Endothelial cell of umbilical vein (primary cell): ENCODE measurements at regions not wholly inside any gene's neighbourhood (a gene's known extent, or its start where the extent isn't known, plus 50 kb on each side); places are given as distances from the start of the nearest gene placed in this dataset.

Experiments used
- CTCF ChIP-seq, 2 donors: IDR thresholded peaks; 1 replicate in 1 of 2; 2 replicates in 1 of 2; pipeline ENCODE4 v1.5.1; 2011; ENCODE audit warnings: low read length in 2 of 2, mild to moderate bottlenecking in 2 of 2, moderate library complexity in 2 of 2, control low read depth in 1 of 2, inconsistent platforms in 1 of 2, low read depth in 1 of 2; ENCODE audit not compliant: insufficient read depth in 1 of 2; ENCODE audit errors: extremely low read depth in 1 of 2
- EZH2 ChIP-seq: IDR thresholded peaks from 2 replicates; pipeline ENCODE4 v1.6.1; 2012; ENCODE audit warnings: borderline replicate concordance, low read depth, mild to moderate bottlenecking, moderate library complexity, low read length, inconsistent platforms; ENCODE audit not compliant: severe bottlenecking
- FOS ChIP-seq: IDR thresholded peaks from 2 replicates; pipeline ENCODE4 v1.6.1; 2011; ENCODE audit warnings: mild to moderate bottlenecking, low read length, moderate library complexity, borderline replicate concordance; ENCODE audit not compliant: insufficient read depth
- JUN ChIP-seq: IDR thresholded peaks from 2 replicates; pipeline ENCODE4 v1.6.1; 2011; ENCODE audit warnings: borderline replicate concordance, low read depth; ENCODE audit not compliant: insufficient read length, insufficient read depth
- MYC ChIP-seq: IDR thresholded peaks from one replicate; pipeline ENCODE4 v1.6.1; 2011; ENCODE audit warnings: mild to moderate bottlenecking, low read depth, low read length
- POLR2A ChIP-seq: IDR thresholded peaks from 2 replicates; pipeline ENCODE4 v1.6.1; 2012; ENCODE audit warnings: low read depth, mild to moderate bottlenecking, control low read depth, low read length
- POLR2AphosphoS5 ChIP-seq: IDR thresholded peaks from 2 replicates; pipeline ENCODE4 v1.6.1; 2012; ENCODE audit warnings: low read depth, mild to moderate bottlenecking, control low read depth, low read length, moderate library complexity; ENCODE audit not compliant: insufficient read depth
- TF ChIP-seq, protein P1 (sequence below): IDR thresholded peaks from 2 replicates; pipeline ENCODE4 v1.6.1; 2011; ENCODE audit not compliant: insufficient read depth, insufficient read length

DNA sequence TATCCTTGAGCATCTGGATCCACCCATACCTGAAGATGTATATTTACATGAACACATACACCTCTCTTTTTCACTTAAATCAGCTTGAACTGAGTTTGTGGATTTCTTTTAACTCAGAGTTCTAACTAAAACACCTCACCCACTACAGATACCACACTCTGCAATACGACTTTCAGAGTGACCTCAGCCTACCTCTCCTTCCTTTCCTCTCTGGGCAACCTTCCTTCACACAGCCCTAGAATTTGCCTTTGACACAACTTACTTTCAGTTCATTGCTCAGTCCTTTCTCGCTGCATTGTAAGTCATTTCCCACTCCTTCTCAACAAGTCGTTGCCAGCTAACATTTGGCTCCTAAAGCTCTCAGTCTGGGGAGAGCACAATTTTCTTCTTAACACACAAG lies 151.9 kb upstream of the IRX3 start:
- TF ChIP-seq MYC (no peak), CTCF (IDR thresholded peaks at IDR 0.05; ENCODE audit: extremely low read depth in 1 of 2, insufficient read depth in 1 of 2, low read depth in 1 of 2, low read length in 2 of 2) (no peak), EZH2 (no peak), JUN (no peak), POLR2A (no peak), FOS (no peak), POLR2AphosphoS5 (no peak)
- TF ChIP-seq, protein P1, sequence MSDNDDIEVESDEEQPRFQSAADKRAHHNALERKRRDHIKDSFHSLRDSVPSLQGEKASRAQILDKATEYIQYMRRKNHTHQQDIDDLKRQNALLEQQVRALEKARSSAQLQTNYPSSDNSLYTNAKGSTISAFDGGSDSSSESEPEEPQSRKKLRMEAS = no peak
